Keratinocyte (primary cell): ENCODE measurements at regions not wholly inside any gene's neighbourhood (a gene's known extent, or its start where the extent isn't known, plus 50 kb on each side); places are given as distances from the start of the nearest gene placed in this dataset.

ENCODE experiments used
- DNase-seq: peaks from one replicate; pipeline ENCODE4 v3.0.0-alpha.2; 2011; ENCODE audit warnings: low read depth, missing footprints, low spot score
- FAIRE-seq: peaks from 2 replicates; lab custom pipeline; 2011; peaks lifted over from hg19 to GRCh38; lab: Jason Lieb, UNC
- H2AFZ ChIP-seq: 2 replicates; pipeline ENCODE4 v1.6.0; 2012; ENCODE audit warnings: low read length, control low read depth, inconsistent platforms; ENCODE audit not compliant: control insufficient read depth
- H3K27ac ChIP-seq: 2 replicates; pipeline ENCODE4 v1.5.1; 2011; ENCODE audit warnings: low read length; ENCODE audit not compliant: control insufficient read depth, insufficient read depth
- H3K27me3 ChIP-seq: 3 replicates; pipeline ENCODE4 v1.6.0; 2011; ENCODE audit warnings: low read length; ENCODE audit not compliant: control insufficient read depth, insufficient read depth; ENCODE audit errors: extremely low read depth
- H3K36me3 ChIP-seq, 2 experiments: 2 replicates in 1 of 2; 3 replicates in 1 of 2; pipeline ENCODE4 v1.5.1; 2011; ENCODE audit warnings: low read length in 2 of 2, mild to moderate bottlenecking in 1 of 2; ENCODE audit not compliant: control insufficient read depth in 2 of 2, insufficient read depth in 2 of 2; ENCODE audit errors: extremely low read depth in 1 of 2
- H3K4me1 ChIP-seq: 3 replicates; pipeline ENCODE4 v1.5.1; 2011; ENCODE audit warnings: low read length; ENCODE audit not compliant: control insufficient read depth, insufficient read depth; ENCODE audit errors: extremely low read depth
- H3K4me2 ChIP-seq: 3 replicates; pipeline ENCODE4 v1.6.0; 2011; ENCODE audit warnings: low read depth, low read length; ENCODE audit not compliant: control insufficient read depth, insufficient read depth; ENCODE audit errors: extremely low read depth
- H3K4me3 ChIP-seq, 3 experiments: fragments of 200-600 bp in 1 of 3; sonication (generic) in 1 of 3; 2 replicates in 2 of 3; 3 replicates in 1 of 3; pipeline ENCODE4 v1.5.1; 2011 to 2016; ENCODE audit warnings: low read length in 3 of 3, mild to moderate bottlenecking in 3 of 3, control low read depth in 2 of 3, inconsistent platforms in 1 of 3, low read depth in 1 of 3, mixed read lengths in 1 of 3, mixed run types in 1 of 3, moderate library complexity in 1 of 3; ENCODE audit not compliant: control insufficient read depth in 2 of 3, insufficient read depth in 2 of 3; ENCODE audit errors: extremely low read depth in 1 of 3
- H3K79me2 ChIP-seq: 2 replicates; pipeline ENCODE4 v1.6.0; 2012; ENCODE audit warnings: low read length; ENCODE audit not compliant: control insufficient read depth, insufficient read depth
- H3K9ac ChIP-seq: 3 replicates; pipeline ENCODE4 v1.6.0; 2011; ENCODE audit warnings: low read length; ENCODE audit not compliant: control insufficient read depth, insufficient read depth; ENCODE audit errors: extremely low read depth
- H3K9me1 ChIP-seq: 3 replicates; pipeline ENCODE4 v1.6.0; 2011; ENCODE audit warnings: low read length; ENCODE audit not compliant: control insufficient read depth, insufficient read depth; ENCODE audit errors: extremely low read depth
- H3K9me3 ChIP-seq: 2 replicates; pipeline ENCODE4 v1.5.1; 2012; ENCODE audit warnings: low read depth, low read length; ENCODE audit not compliant: control insufficient read depth
- H4K20me1 ChIP-seq: 3 replicates; pipeline ENCODE4 v1.6.0; 2011; ENCODE audit warnings: low read length; ENCODE audit not compliant: control insufficient read depth, insufficient read depth; ENCODE audit errors: extremely low read depth
- CTCF ChIP-seq, 3 experiments: IDR thresholded peaks in 1 of 3; conservative IDR thresholded peaks in 1 of 3; optimal IDR thresholded peaks in 1 of 3; 2 replicates in 2 of 3; 3 replicates in 1 of 3; pipeline versions ENCODE3 to v1.5.1; 2011; ENCODE audit warnings: low read length in 3 of 3, mild to moderate bottlenecking in 3 of 3, moderate library complexity in 2 of 3, control low read depth in 1 of 3, inconsistent platforms in 1 of 3; ENCODE audit not compliant: insufficient read depth in 2 of 3; ENCODE audit errors: extremely low read depth in 1 of 3
- EZH2 ChIP-seq: IDR thresholded peaks from one replicate; pipeline ENCODE4 v1.6.1; 2012; ENCODE audit warnings: inconsistent platforms, mild to moderate bottlenecking, low read length, moderate library complexity
- dilution Hi-C: fragments of 300-500 bp; cut with MboI; formaldehyde crosslinking; loops from one replicate; pipeline ENCODE4 v1.7.0; 2020; ENCODE audit warnings: low sequenced_read_pairs; ENCODE audit not compliant: extremely low pct_ligation_motif_present

DNA sequence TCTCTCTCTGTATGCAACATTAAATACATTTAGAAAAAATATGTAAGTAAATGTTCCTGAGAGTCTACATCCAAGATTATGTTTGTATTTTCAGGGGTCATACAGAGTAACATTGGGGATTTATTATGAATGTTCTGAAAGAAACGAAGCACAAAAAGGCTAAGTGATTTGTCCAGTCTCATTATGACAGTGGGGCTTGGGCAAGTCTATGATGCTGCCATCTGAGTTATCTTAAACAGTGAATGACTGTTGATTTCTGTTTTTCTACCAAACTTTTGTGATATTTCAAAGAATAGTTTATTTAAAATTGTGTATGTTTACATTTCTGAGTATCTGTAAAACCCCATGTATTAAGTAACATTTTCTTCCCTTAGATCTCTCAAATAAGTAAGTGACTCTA lies 481.2 kb upstream of the ZNF717 start:
- Histone ChIP-seq H3K4me3 (no peak overlapping the region), H3K9me1 (no peaks in the 10 kb centered on the region), H3K36me3 (no peaks in the 10 kb centered on the region), H3K9me3 (no peaks in the 10 kb centered on the region), H3K4me1 (no peaks in the 10 kb centered on the region), H3K79me2 (no peaks in the 10 kb centered on the region), H2AFZ (no peak overlapping the region), H3K9ac (no peak overlapping the region), H3K4me2 (no peak overlapping the region), H3K27me3 (no peaks in the 10 kb centered on the region), H4K20me1 (no peaks in the 10 kb centered on the region), H3K27ac (no peak overlapping the region)
- DNase-seq, result no peak
- FAIRE-seq, result no peak
- dilution Hi-C loops, result no loop called here
- TF ChIP-seq EZH2 (no peak), CTCF (optimal IDR thresholded peaks at IDR 0.05 in 1 of 3, IDR thresholded peaks at IDR 0.05 in 1 of 3, conservative IDR thresholded peaks at IDR 0.05 in 1 of 3; ENCODE audit: extremely low read depth in 1 of 3, insufficient read depth in 2 of 3, low read length in 3 of 3) (no peak)

DNA sequence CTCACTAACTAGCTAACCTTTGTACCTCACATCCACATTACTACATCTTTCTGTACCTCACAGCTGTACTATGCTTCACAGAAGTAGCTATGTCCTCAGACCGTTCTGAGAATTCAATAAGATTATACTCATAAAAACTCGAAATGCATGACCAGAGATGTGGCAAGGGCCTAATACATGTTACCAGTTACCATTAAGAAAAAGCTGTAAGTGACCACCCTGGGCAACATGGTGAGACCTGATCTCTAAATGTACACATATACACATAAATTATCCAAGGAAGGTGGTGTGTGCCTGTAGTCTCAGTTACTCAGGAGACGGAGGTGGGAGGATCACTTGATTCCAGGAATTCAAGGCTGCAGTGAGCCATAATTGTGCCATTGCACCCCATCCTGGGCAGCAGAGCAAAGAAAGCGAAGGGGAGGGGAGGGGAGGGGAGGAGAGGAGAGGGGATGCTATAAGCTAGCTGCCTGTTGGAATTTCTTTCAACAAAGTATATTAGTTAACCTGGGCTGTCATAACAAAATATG lies 482.6 kb upstream of the ZNF717 start:
- dilution Hi-C loops, result no loop called here
- Histone ChIP-seq H3K4me1 (no peaks in the 10 kb centered on the region), H3K36me3 (no peaks in the 10 kb centered on the region), H3K79me2 (no peaks in the 10 kb centered on the region), H3K27ac (no peak overlapping the region), H3K4me2 (no peak overlapping the region), H3K9me1 (no peaks in the 10 kb centered on the region), H3K9ac (no peak overlapping the region), H3K4me3 (no peak overlapping the region), H2AFZ (no peak overlapping the region), H3K27me3 (no peaks in the 10 kb centered on the region), H3K9me3 (no peaks in the 10 kb centered on the region), H4K20me1 (no peaks in the 10 kb centered on the region)
- FAIRE-seq (no peak), DNase-seq (no peak)
- no peak for TF ChIP-seq EZH2
- TF ChIP-seq CTCF (optimal IDR thresholded peaks at IDR 0.05 in 1 of 3, IDR thresholded peaks at IDR 0.05 in 1 of 3, conservative IDR thresholded peaks at IDR 0.05 in 1 of 3; ENCODE audit: extremely low read depth in 1 of 3, insufficient read depth in 2 of 3, low read length in 3 of 3), result no peak
